Testis (tissue), 2 donors: ENCODE measurements at regions not wholly inside any gene's neighbourhood (a gene's known extent, or its start where the extent isn't known, plus 50 kb on each side); places are given as distances from the start of the nearest gene placed in this dataset.

Experiments used
- DNase-seq: peaks from one replicate; pipeline ENCODE4 v3.0.0-alpha.2; 2019
- H3K27ac ChIP-seq, 2 donors: fragments of 200-600 bp; sonication (generic); one replicate each; pipeline ENCODE4 v1.5.1; 2019
- H3K27me3 ChIP-seq: fragments of 200-600 bp; sonication (generic); one replicate; pipeline ENCODE4 v1.5.1; 2019
- H3K36me3 ChIP-seq: fragments of 200-600 bp; sonication (generic); one replicate; pipeline ENCODE4 v1.5.1; 2017; ENCODE audit warnings: low read depth; ENCODE audit errors: missing control alignments
- H3K4me1 ChIP-seq: fragments of 200-600 bp; sonication (generic); one replicate; pipeline ENCODE4 v1.5.1; 2019
- H3K4me3 ChIP-seq, 2 donors: fragments of 200-600 bp; sonication (generic); one replicate each; pipeline ENCODE4 v1.5.1; 2017 to 2019
- H3K9me3 ChIP-seq: fragments of 200-600 bp; sonication (generic); one replicate; pipeline ENCODE4 v1.5.1; 2017
- POLR2A ChIP-seq: fragments of 450-650 bp; IDR thresholded peaks from one replicate; pipeline ENCODE4 v1.6.1; 2017; ENCODE audit warnings: antibody characterized with exemption, mild to moderate bottlenecking, moderate library complexity
- WGBS, 2 donors: methylation state at CpG; one replicate each; pipeline ENCODE4 v1.1.5; 2018; 5-methylcytosine and 5-hydroxymethylcytosine counted together
- intact Hi-C: fragments of 100-400 bp; cut with DNase I; formaldehyde crosslinking; loops from one replicate; pipeline ENCODE4 v1.15.1; 2023; ENCODE audit warnings: low total_unique reads
- TF ChIP-seq, protein P1 (sequence below), 3 experiments: fragments of 450-650 bp in 2 of 3; fragments of 200-600 bp in 1 of 3; sonication (generic) in 1 of 3; IDR thresholded peaks; one replicate each; pipeline ENCODE4 v1.5.1; 2016 to 2019; ENCODE audit warnings: antibody characterized with exemption in 3 of 3, mild to moderate bottlenecking in 2 of 3, moderate library complexity in 1 of 3

GRCh38 chr9:115794921-115795475 is 358.6 kb upstream of the PAPPA start:
- H3K4me3 ChIP-seq, result no peak overlapping the region
- no peaks in the 10 kb centered on the region for H3K36me3 ChIP-seq
- 76 to 86% methylated on average over 1 of the region's 1 CpG for WGBS, 2 donors
- intact Hi-C loops, result no loop called here
- no peaks in the 10 kb centered on the region for H3K9me3 ChIP-seq
- H3K27ac ChIP-seq, result no peak overlapping the region
- DNase-seq, result no peak
- H3K27me3 ChIP-seq, result no peaks in the 10 kb centered on the region
- no peaks in the 10 kb centered on the region for H3K4me1 ChIP-seq
- TF ChIP-seq POLR2A, result no peak
- TF ChIP-seq, protein P1, sequence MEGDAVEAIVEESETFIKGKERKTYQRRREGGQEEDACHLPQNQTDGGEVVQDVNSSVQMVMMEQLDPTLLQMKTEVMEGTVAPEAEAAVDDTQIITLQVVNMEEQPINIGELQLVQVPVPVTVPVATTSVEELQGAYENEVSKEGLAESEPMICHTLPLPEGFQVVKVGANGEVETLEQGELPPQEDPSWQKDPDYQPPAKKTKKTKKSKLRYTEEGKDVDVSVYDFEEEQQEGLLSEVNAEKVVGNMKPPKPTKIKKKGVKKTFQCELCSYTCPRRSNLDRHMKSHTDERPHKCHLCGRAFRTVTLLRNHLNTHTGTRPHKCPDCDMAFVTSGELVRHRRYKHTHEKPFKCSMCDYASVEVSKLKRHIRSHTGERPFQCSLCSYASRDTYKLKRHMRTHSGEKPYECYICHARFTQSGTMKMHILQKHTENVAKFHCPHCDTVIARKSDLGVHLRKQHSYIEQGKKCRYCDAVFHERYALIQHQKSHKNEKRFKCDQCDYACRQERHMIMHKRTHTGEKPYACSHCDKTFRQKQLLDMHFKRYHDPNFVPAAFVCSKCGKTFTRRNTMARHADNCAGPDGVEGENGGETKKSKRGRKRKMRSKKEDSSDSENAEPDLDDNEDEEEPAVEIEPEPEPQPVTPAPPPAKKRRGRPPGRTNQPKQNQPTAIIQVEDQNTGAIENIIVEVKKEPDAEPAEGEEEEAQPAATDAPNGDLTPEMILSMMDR (IDR thresholded peaks at IDR 0.05), result no peak

DNA sequence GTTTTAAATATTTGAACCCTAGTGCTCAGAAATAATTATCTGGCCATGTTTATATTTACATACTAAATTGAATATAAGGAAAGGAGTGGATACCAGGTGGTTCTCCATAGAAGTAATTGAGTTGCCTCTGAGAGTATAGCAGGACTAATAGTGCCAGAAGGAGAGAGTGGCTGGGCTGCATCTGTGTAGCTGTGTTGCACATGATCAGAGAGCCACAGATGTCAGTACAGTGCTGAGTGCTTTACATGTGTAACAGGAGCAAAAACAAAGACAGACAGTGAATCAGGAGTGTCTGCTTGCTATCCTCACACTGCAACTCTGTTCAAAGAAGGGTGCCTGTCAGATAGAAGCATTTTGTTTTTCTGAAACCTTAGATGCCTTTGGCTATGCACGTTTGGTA is 353.9 kb upstream of the PAPPA start:
- intact Hi-C loops, result no loop called here
- DNase-seq, result no peak
- Histone ChIP-seq H3K27ac (no peak overlapping the region), H3K9me3 (no peaks in the 10 kb centered on the region), H3K4me1 (no peaks in the 10 kb centered on the region), H3K4me3 (no peak overlapping the region), H3K27me3 (no peaks in the 10 kb centered on the region), H3K36me3 (no peaks in the 10 kb centered on the region)
- 25 to 61% methylated on average over 1 of the region's 1 CpG for WGBS, 2 donors
- no peak for TF ChIP-seq POLR2A
- TF ChIP-seq, protein P1 (IDR thresholded peaks at IDR 0.05), result no peak

GRCh38 chr9:115804206-115804605 is 349.4 kb upstream of the PAPPA start:
- 94 to 100% methylated on average over 3 of the region's 3 CpGs for WGBS, 2 donors
- H3K27ac ChIP-seq, result no peak overlapping the region
- no peaks in the 10 kb centered on the region for H3K9me3 ChIP-seq
- DNase-seq, result no peak
- intact Hi-C loops, result no loop called here
- H3K4me3 ChIP-seq, result no peak overlapping the region
- H3K4me1 ChIP-seq, result no peaks in the 10 kb centered on the region
- no peaks in the 10 kb centered on the region for H3K36me3 ChIP-seq
- H3K27me3 ChIP-seq, result no peaks in the 10 kb centered on the region
- TF ChIP-seq, protein P1 (IDR thresholded peaks at IDR 0.05), result no peak
- no peak for TF ChIP-seq POLR2A

DNA sequence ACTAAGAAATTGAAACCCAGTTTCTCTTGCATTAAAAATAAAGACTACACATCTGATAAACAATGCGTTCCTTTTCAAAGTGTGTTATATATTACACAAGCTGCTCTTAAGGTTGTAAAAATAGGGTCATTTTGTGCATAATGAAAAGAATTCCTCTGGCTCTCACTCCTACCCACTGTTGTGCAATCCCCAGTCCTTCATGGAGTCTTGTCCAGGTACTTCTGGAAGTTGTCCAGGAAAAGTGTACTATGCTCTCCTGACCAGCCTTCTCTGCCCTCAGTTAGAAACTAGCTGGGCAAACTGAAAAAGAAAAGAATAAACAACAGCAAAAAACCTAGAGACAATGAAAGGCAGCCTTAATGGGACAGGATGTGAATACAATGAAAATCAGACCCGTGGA is 345.5 kb upstream of the PAPPA start:
- no peaks in the 10 kb centered on the region for H3K27me3 ChIP-seq
- no peak for TF ChIP-seq POLR2A
- TF ChIP-seq, protein P1 (IDR thresholded peaks at IDR 0.05), result no peak
- intact Hi-C loops, result no loop called here
- WGBS, 2 donors, result 75 to 85% methylated on average over 2 of the region's 2 CpGs
- no peaks in the 10 kb centered on the region for H3K36me3 ChIP-seq
- DNase-seq, result no peak
- H3K9me3 ChIP-seq, result no peaks in the 10 kb centered on the region
- H3K4me3 ChIP-seq, result no peak overlapping the region
- H3K27ac ChIP-seq, result no peak overlapping the region
- H3K4me1 ChIP-seq, result no peaks in the 10 kb centered on the region

GRCh38 chr9:115808695-115809094 is 344.9 kb upstream of the PAPPA start:
- intact Hi-C loops, result no loop called here
- Histone ChIP-seq H3K9me3 (no peaks in the 10 kb centered on the region), H3K27ac (no peak overlapping the region), H3K4me1 (no peaks in the 10 kb centered on the region), H3K36me3 (no peaks in the 10 kb centered on the region), H3K27me3 (no peaks in the 10 kb centered on the region), H3K4me3 (no peak overlapping the region)
- TF ChIP-seq, protein P1 (IDR thresholded peaks at IDR 0.05), result no peak
- TF ChIP-seq POLR2A, result no peak
- no peak for DNase-seq
- 75 to 81% methylated on average over 5 of the region's 5 CpGs for WGBS, 2 donors
